A673 (cell line): ENCODE measurements at regions not wholly inside any gene's neighbourhood (a gene's known extent, or its start where the extent isn't known, plus 50 kb on each side); places are given as distances from the start of the nearest gene placed in this dataset.

Experiments
- BruUV-seq: library from RNA; stranded (reverse); fragments of 400-500 nt; replicated peaks from 2 replicates; lab custom pipeline; 2021; lab: Mats Ljungman, UMichigan
- CTCF ChIA-PET: fragments of 300-600 bp; sonication (Branson Sonifier 250); formaldehyde crosslinking; loops from one replicate; lab custom pipeline; 2022; ENCODE audit warnings: antibody characterized with exemption; lab: Charles Lee
- POLR2A ChIA-PET: fragments of 300-600 bp; sonication (Branson Sonifier 250); formaldehyde crosslinking; loops from one replicate; lab custom pipeline; 2022; ENCODE audit warnings: antibody characterized with exemption; ENCODE audit not compliant: low non-redundant PET; lab: Charles Lee
- DNase-seq: peaks from one replicate; pipeline ENCODE4 v3.0.0-alpha.2; 2015; ENCODE audit warnings: low spot score
- H3K27ac ChIP-seq: fragments of 200-600 bp; sonication (generic); 2 replicates; pipeline ENCODE4 v1.5.1; 2016; ENCODE audit warnings: mixed run types, low read depth, mild to moderate bottlenecking, mixed read lengths, antibody characterized with exemption, low read length; ENCODE audit not compliant: poor library complexity, severe bottlenecking
- H3K27me3 ChIP-seq: fragments of 200-600 bp; sonication (generic); replicated peaks from 2 replicates; pipeline ENCODE4 v1.6.1; 2017; ENCODE audit warnings: mixed run types, low read depth, mild to moderate bottlenecking, mixed read lengths, antibody characterized with exemption, low read length; ENCODE audit not compliant: insufficient read depth, poor library complexity
- H3K36me3 ChIP-seq: fragments of 200-600 bp; sonication (generic); 2 replicates; pipeline ENCODE4 v1.6.1; 2016; ENCODE audit warnings: mixed run types, mild to moderate bottlenecking, mixed read lengths, antibody characterized with exemption, low read length; ENCODE audit not compliant: insufficient read depth, poor library complexity, severe bottlenecking
- H3K4me1 ChIP-seq: fragments of 200-600 bp; sonication (generic); 2 replicates; pipeline ENCODE4 v1.6.1; 2017; ENCODE audit warnings: mixed run types, mild to moderate bottlenecking, mixed read lengths, antibody characterized with exemption, low read length; ENCODE audit not compliant: insufficient read depth, poor library complexity, severe bottlenecking
- H3K4me3 ChIP-seq: fragments of 200-600 bp; sonication (generic); 2 replicates; pipeline ENCODE4 v1.5.1; 2016; ENCODE audit warnings: low read depth, mixed run types, mild to moderate bottlenecking, mixed read lengths, low read length; ENCODE audit not compliant: poor library complexity, severe bottlenecking
- H3K9me3 ChIP-seq: fragments of 200-600 bp; sonication (generic); 2 replicates; pipeline ENCODE4 v1.6.1; 2016; ENCODE audit warnings: mixed run types, low read depth, mild to moderate bottlenecking, mixed read lengths, antibody characterized with exemption, low read length; ENCODE audit not compliant: poor library complexity, severe bottlenecking
- EZH2 ChIP-seq: fragments of 200-600 bp; sonication (generic); IDR thresholded peaks from 2 replicates; pipeline ENCODE4 v1.6.1; 2017; ENCODE audit warnings: borderline replicate concordance, low read depth, mild to moderate bottlenecking, mixed read lengths, antibody characterized with exemption, low read length; ENCODE audit not compliant: poor library complexity, severe bottlenecking
- intact Hi-C: fragments of 100-400 bp; cut with micrococcal nuclease; formaldehyde crosslinking; loops from one replicate; pipeline ENCODE4 v1.10.0; 2022; ENCODE audit not compliant: unreplicated experiment
- TF ChIP-seq, protein P1 (sequence below): fragments of 300-800, 200-600 bp; sonication (generic); conservative IDR thresholded peaks from 2 replicates; pipeline ENCODE4 v1.5.1; 2017; ENCODE audit warnings: low read depth, mild to moderate bottlenecking, antibody characterized with exemption, low read length, moderate library complexity, mixed read lengths

DNA sequence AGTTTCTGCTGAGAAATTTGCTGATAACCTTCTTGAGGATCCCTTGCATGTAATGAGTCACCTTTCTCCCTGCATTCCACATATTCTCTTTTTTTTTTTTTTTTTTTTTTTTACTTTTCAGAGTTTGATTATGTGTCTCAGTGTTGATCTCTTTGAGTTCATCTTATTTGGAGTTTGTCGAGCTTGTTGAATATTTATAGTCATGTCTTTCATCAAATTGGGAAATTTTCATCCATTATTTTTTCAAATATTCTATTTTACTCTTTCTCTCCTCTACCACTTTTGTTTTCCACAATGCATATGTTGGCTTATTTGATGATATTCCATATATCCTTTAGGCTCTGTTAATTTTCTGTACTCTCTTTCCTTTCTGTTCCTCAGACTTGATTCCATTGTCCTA, 136.1 kb downstream of the MAD2L1 start:
- no peak overlapping the region for H3K4me3 ChIP-seq
- no peaks in the 10 kb centered on the region for H3K4me1 ChIP-seq
- H3K36me3 ChIP-seq: no peaks in the 10 kb centered on the region
- TF ChIP-seq EZH2: no peak
- TF ChIP-seq, protein P1, sequence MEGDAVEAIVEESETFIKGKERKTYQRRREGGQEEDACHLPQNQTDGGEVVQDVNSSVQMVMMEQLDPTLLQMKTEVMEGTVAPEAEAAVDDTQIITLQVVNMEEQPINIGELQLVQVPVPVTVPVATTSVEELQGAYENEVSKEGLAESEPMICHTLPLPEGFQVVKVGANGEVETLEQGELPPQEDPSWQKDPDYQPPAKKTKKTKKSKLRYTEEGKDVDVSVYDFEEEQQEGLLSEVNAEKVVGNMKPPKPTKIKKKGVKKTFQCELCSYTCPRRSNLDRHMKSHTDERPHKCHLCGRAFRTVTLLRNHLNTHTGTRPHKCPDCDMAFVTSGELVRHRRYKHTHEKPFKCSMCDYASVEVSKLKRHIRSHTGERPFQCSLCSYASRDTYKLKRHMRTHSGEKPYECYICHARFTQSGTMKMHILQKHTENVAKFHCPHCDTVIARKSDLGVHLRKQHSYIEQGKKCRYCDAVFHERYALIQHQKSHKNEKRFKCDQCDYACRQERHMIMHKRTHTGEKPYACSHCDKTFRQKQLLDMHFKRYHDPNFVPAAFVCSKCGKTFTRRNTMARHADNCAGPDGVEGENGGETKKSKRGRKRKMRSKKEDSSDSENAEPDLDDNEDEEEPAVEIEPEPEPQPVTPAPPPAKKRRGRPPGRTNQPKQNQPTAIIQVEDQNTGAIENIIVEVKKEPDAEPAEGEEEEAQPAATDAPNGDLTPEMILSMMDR: no peak
- CTCF ChIA-PET: no interaction called here
- intact Hi-C loops: no loop called here
- POLR2A ChIA-PET: no interaction called here
- no peaks in the 10 kb centered on the region for H3K9me3 ChIP-seq
- BruUV-seq: no TSS peak
- no peak for DNase-seq
- H3K27me3 ChIP-seq: no peaks in the 10 kb centered on the region
- H3K27ac ChIP-seq: no peak overlapping the region

DNA sequence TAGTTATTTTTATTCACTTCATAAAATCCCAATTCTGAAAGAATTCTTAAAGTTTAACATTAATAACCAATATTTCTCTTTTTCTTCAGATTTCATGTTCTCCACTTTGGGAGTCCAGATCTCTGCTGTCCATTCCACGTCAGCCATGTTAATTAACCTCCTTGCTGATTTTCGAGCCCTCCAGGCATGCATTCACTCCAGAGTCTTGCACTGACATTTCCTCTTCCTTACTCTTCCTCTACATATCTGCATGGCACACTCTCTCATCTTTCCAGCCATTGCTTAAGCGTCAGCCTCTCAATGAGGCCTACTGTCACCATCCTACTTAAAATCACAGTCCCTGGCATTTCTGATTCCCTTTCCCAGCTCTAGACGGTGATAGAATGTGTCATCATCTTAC, 144.8 kb downstream of the MAD2L1 start:
- H3K4me3 ChIP-seq: no peak overlapping the region
- CTCF ChIA-PET: no interaction called here
- no peak for DNase-seq
- no TSS peak for BruUV-seq
- H3K27me3 ChIP-seq: no peaks in the 10 kb centered on the region
- H3K27ac ChIP-seq: no peak overlapping the region
- H3K36me3 ChIP-seq: no peaks in the 10 kb centered on the region
- H3K4me1 ChIP-seq: no peaks in the 10 kb centered on the region
- intact Hi-C loops: no loop called here
- TF ChIP-seq, protein P1: no peak
- no peak for TF ChIP-seq EZH2
- POLR2A ChIA-PET: no interaction called here
- no peaks in the 10 kb centered on the region for H3K9me3 ChIP-seq

DNA sequence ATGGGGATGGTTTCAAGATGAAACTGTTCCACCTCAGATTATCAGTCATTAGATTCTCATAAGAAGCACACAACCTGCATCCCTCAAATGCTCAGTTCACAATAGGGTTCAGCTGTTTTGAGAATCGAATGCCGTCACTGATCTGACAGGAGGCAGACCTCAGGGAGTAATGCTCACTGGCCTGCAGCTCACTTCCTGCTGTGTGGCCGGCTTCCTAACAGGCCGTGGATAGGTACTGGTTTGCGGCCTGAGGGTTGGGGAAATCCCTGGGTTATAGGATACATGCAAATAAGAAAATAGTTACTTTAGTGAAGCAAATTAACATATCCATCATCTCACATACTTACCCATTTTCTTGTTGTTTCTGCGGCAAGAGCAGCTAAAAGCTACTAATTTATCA, 160.4 kb downstream of the MAD2L1 start:
- H3K27me3 ChIP-seq: no peaks in the 10 kb centered on the region
- H3K4me1 ChIP-seq: no peaks in the 10 kb centered on the region
- DNase-seq: no peak
- no TSS peak for BruUV-seq
- no peak for TF ChIP-seq EZH2
- TF ChIP-seq, protein P1: no peak
- no peaks in the 10 kb centered on the region for H3K9me3 ChIP-seq
- POLR2A ChIA-PET: no interaction called here
- CTCF ChIA-PET: no interaction called here
- H3K4me3 ChIP-seq: no peak overlapping the region
- H3K27ac ChIP-seq: no peak overlapping the region
- H3K36me3 ChIP-seq: no peaks in the 10 kb centered on the region
- intact Hi-C loops: no loop called here
